H1 (cell line): ENCODE measurements at regions not wholly inside any gene's neighbourhood (a gene's known extent, or its start where the extent isn't known, plus 50 kb on each side); places are given as distances from the start of the nearest gene placed in this dataset.

Source experiments
- CTCF ChIA-PET: fragments of 300-600 bp; sonication (Branson Sonifier 250); formaldehyde crosslinking; loops from one replicate; lab custom pipeline; 2021; ENCODE audit not compliant: partially characterized antibody; lab: Charles Lee
- POLR2A ChIA-PET: fragments of 300-600 bp; sonication (Branson Sonifier 250); formaldehyde crosslinking; loops from one replicate; lab custom pipeline; 2021; ENCODE audit warnings: inconsistent platforms; ENCODE audit not compliant: partially characterized antibody; lab: Charles Lee
- DNase-seq, 2 experiments: peaks; one replicate each; pipeline versions ENCODE4 v3.0.0 to v3.0.0-alpha.2; 2010 to 2022; ENCODE audit warnings: low spot score in 2 of 2, low read depth in 1 of 2, mixed read lengths in 1 of 2
- FAIRE-seq: peaks from 2 replicates; lab custom pipeline; 2011; peaks lifted over from hg19 to GRCh38; lab: Jason Lieb, UNC
- H2AFZ ChIP-seq: 2 replicates; pipeline ENCODE4 v1.8.1; 2012; ENCODE audit warnings: low read length, inconsistent platforms
- H2AK5ac ChIP-seq: 2 replicates; pipeline ENCODE4 v1.6.1; 2013; ENCODE audit warnings: low read depth, low read length
- H2BK120ac ChIP-seq: replicated peaks from 2 replicates; pipeline ENCODE3; 2013; ENCODE audit warnings: low read depth, low read length, inconsistent platforms
- H2BK12ac ChIP-seq: 2 replicates; pipeline ENCODE4 v1.6.1; 2013; ENCODE audit warnings: low read depth, low read length
- H2BK15ac ChIP-seq: 2 replicates; pipeline ENCODE4 v1.6.1; 2013; ENCODE audit warnings: low read length
- H2BK20ac ChIP-seq: 2 replicates; pipeline ENCODE4 v1.6.1; 2013; ENCODE audit warnings: low read length
- H2BK5ac ChIP-seq: 2 replicates; pipeline ENCODE4 v1.6.1; 2013; ENCODE audit warnings: low read depth, low read length
- H3K14ac ChIP-seq: 2 replicates; pipeline ENCODE4 v1.6.1; 2013; ENCODE audit warnings: inconsistent platforms; ENCODE audit not compliant: insufficient read length
- H3K18ac ChIP-seq: 2 replicates; pipeline ENCODE4 v1.6.1; 2013; ENCODE audit warnings: low read length; ENCODE audit errors: extremely low read depth
- H3K23ac ChIP-seq: 2 replicates; pipeline ENCODE4 v1.6.1; 2013; ENCODE audit warnings: inconsistent platforms; ENCODE audit not compliant: insufficient read length
- H3K23me2 ChIP-seq: 2 replicates; pipeline ENCODE4 v1.6.1; 2013; ENCODE audit warnings: low read depth, low read length
- H3K27ac ChIP-seq: 2 replicates; pipeline ENCODE4 v1.6.1; 2011; ENCODE audit warnings: low read depth, low read length, inconsistent platforms
- H3K27me3 ChIP-seq, 4 experiments: replicated peaks in 1 of 4; 1 replicate in 1 of 4; 2 replicates in 3 of 4; pipeline versions ENCODE4 v1.6.1 to v1.8.1; 2011 to 2013; ENCODE audit warnings: low read length in 3 of 4, mild to moderate bottlenecking in 3 of 4, inconsistent platforms in 2 of 4, mixed read lengths in 2 of 4, moderate library complexity in 1 of 4; ENCODE audit not compliant: control insufficient read depth in 3 of 4, insufficient read depth in 3 of 4; ENCODE audit errors: extremely low read depth in 1 of 4
- H3K36me3 ChIP-seq, 4 experiments: 2 replicates each; pipeline versions ENCODE4 v1.6.1 to v1.8.1; 2011 to 2013; ENCODE audit warnings: mild to moderate bottlenecking in 4 of 4, low read length in 3 of 4, moderate library complexity in 2 of 4, control low read depth in 1 of 4, inconsistent platforms in 1 of 4; ENCODE audit not compliant: insufficient read depth in 4 of 4, control insufficient read depth in 2 of 4
- H3K4ac ChIP-seq: replicated peaks from 2 replicates; pipeline ENCODE3; 2013; ENCODE audit warnings: low read length, low read depth, mixed read lengths, inconsistent platforms; ENCODE audit not compliant: insufficient read length
- H3K4me1 ChIP-seq, 4 experiments: replicated peaks in 1 of 4; 1 replicate in 1 of 4; 2 replicates in 3 of 4; pipeline versions ENCODE4 v1.6.1 to v1.8.1; 2011 to 2013; ENCODE audit warnings: low read length in 3 of 4, inconsistent platforms in 2 of 4, mixed read lengths in 1 of 4; ENCODE audit not compliant: insufficient read depth in 4 of 4, control insufficient read depth in 3 of 4
- H3K4me2 ChIP-seq, 2 experiments: 2 replicates each; pipeline versions ENCODE4 v1.6.1 to v1.8.1; 2011 to 2013; ENCODE audit warnings: low read depth in 2 of 2, low read length in 2 of 2, control low read depth in 1 of 2, inconsistent platforms in 1 of 2, mild to moderate bottlenecking in 1 of 2; ENCODE audit not compliant: insufficient read depth in 1 of 2
- H3K4me3 ChIP-seq, 4 experiments: fragments of 200-600, 300-600 bp in 1 of 4; sonication (generic), shearing (Covaris generic), sonication (Bioruptor Twin) in 1 of 4; 2 replicates each; pipeline versions ENCODE4 v1.5.1 to v1.8.1; 2011 to 2016; ENCODE audit warnings: low read length in 4 of 4, low read depth in 3 of 4, control low read depth in 2 of 4, inconsistent platforms in 2 of 4, mild to moderate bottlenecking in 2 of 4, mixed read lengths in 1 of 4, moderate library complexity in 1 of 4; ENCODE audit not compliant: insufficient read depth in 2 of 4; ENCODE audit errors: extremely low read depth in 1 of 4
- H3K56ac ChIP-seq: replicated peaks from 2 replicates; pipeline ENCODE3; 2013; ENCODE audit warnings: low read depth, mild to moderate bottlenecking, mixed read lengths, low read length, inconsistent platforms; ENCODE audit not compliant: insufficient read length
- H3K79me1 ChIP-seq: 2 replicates; pipeline ENCODE4 v1.6.1; 2013; ENCODE audit warnings: low read depth, low read length, control low read depth
- H3K79me2 ChIP-seq, 2 experiments: 2 replicates each; pipeline versions ENCODE4 v1.6.1 to v1.8.1; 2012 to 2013; ENCODE audit warnings: low read length in 2 of 2, mild to moderate bottlenecking in 2 of 2, inconsistent platforms in 1 of 2; ENCODE audit not compliant: insufficient read depth in 2 of 2, control insufficient read depth in 1 of 2
- H3K9ac ChIP-seq, 4 experiments: replicated peaks in 1 of 4; 1 replicate in 1 of 4; 2 replicates in 3 of 4; pipeline versions ENCODE4 v1.6.1 to v1.8.1; 2011 to 2013; ENCODE audit warnings: low read depth in 3 of 4, low read length in 3 of 4, control low read depth in 2 of 4, mild to moderate bottlenecking in 2 of 4, moderate library complexity in 2 of 4, inconsistent platforms in 1 of 4; ENCODE audit errors: extremely low read depth in 1 of 4
- H3K9me3 ChIP-seq, 2 experiments: 2 replicates each; pipeline versions ENCODE4 v1.6.1 to v1.8.1; 2012 to 2013; ENCODE audit warnings: mild to moderate bottlenecking in 2 of 2, moderate library complexity in 2 of 2, control low read depth in 1 of 2, inconsistent platforms in 1 of 2, low read depth in 1 of 2, low read length in 1 of 2, mixed read lengths in 1 of 2; ENCODE audit not compliant: insufficient read depth in 2 of 2
- H4K20me1 ChIP-seq, 2 experiments: replicated peaks in 1 of 2; 2 replicates each; pipeline versions ENCODE3 to v1.8.1; 2011 to 2013; ENCODE audit warnings: inconsistent platforms in 2 of 2, low read length in 2 of 2, mild to moderate bottlenecking in 1 of 2; ENCODE audit not compliant: insufficient read depth in 2 of 2, control insufficient read depth in 1 of 2
- H4K5ac ChIP-seq: 2 replicates; pipeline ENCODE4 v1.6.1; 2013; ENCODE audit warnings: low read length, low read depth, mixed read lengths, inconsistent platforms; ENCODE audit not compliant: insufficient read length
- H4K8ac ChIP-seq: 2 replicates; pipeline ENCODE4 v1.8.0; 2013; ENCODE audit warnings: mild to moderate bottlenecking, moderate library complexity, low read length, inconsistent platforms; ENCODE audit not compliant: insufficient read depth; ENCODE audit errors: extremely low read depth
- H4K91ac ChIP-seq: replicated peaks from 2 replicates; pipeline ENCODE3; 2013; ENCODE audit warnings: low read length, mixed read lengths, inconsistent platforms; ENCODE audit not compliant: insufficient read length
- BACH1 ChIP-seq: IDR thresholded peaks from 2 replicates; pipeline ENCODE4 v1.6.1; 2012; ENCODE audit warnings: low read length, improper control_type of control experiment
- CBX5 ChIP-seq: fragments of 300-800, 300-1000 bp; sonication (generic); IDR thresholded peaks from 2 replicates; pipeline ENCODE4 v1.7.1; 2016; ENCODE audit warnings: antibody characterized with exemption, low read length, low read depth
- KDM1A ChIP-seq: fragments of 200-600, 300-600 bp; sonication (generic); IDR thresholded peaks from 2 replicates; pipeline ENCODE4 v1.7.1; 2016; ENCODE audit warnings: mild to moderate bottlenecking, low read length, borderline replicate concordance
- TAF7 ChIP-seq: optimal IDR thresholded peaks from 2 replicates; pipeline ENCODE3; 2011; ENCODE audit warnings: low read depth, mild to moderate bottlenecking, inconsistent platforms, low read length, moderate library complexity, borderline replicate concordance
- WGBS, 2 experiments: shearing (Covaris generic) in 1 of 2; methylation state at CpG; one replicate each; pipeline versions ENCODE4 v1.1.6 to v1.1.7; 2013 to 2015; ENCODE audit warnings: low lambda C conversion rate in 2 of 2, mixed read lengths in 2 of 2, inconsistent platforms in 1 of 2, low coverage in 1 of 2, missing lambda C conversion rate in 1 of 2; ENCODE audit not compliant: insufficient replicate concordance in 2 of 2, insufficient coverage in 1 of 2, insufficient read length in 1 of 2; ENCODE audit errors: extremely low coverage in 1 of 2, missing lambda C conversion rate in 1 of 2; 5-methylcytosine and 5-hydroxymethylcytosine counted together

GRCh38 chr2:23270810-23271209, 114.2 kb upstream of the KLHL29 start:
- Histone ChIP-seq H3K27ac (no peak overlapping the region), H3K56ac (no peak overlapping the region), H3K36me3 (no peaks in the 10 kb centered on the region), H3K79me1 (no peaks in the 10 kb centered on the region), H2BK5ac (no peak overlapping the region), H3K23ac (no peak overlapping the region), H3K14ac (no peak overlapping the region), H3K23me2 (no peaks in the 10 kb centered on the region), H2AK5ac (no peak overlapping the region), H2AFZ (no peak overlapping the region), H3K4me1 (no peaks in the 10 kb centered on the region), H2BK12ac (no peak overlapping the region), H4K5ac (no peak overlapping the region), H2BK120ac (no peak overlapping the region), H3K4ac (no peak overlapping the region), H4K8ac (no peak overlapping the region), H3K9ac (no peak overlapping the region), H3K9me3 (no peaks in the 10 kb centered on the region), H3K27me3 (no peaks in the 10 kb centered on the region), H3K4me3 (no peak overlapping the region), H3K4me2 (no peak overlapping the region), H3K18ac (no peak overlapping the region), H4K91ac (no peak overlapping the region), H3K79me2 (no peaks in the 10 kb centered on the region), H2BK20ac (no peak overlapping the region), H2BK15ac (no peak overlapping the region), H4K20me1 (no peaks in the 10 kb centered on the region)
- ChIA-PET POLR2A (no interaction called here), CTCF (no interaction called here)
- FAIRE-seq (no peak), DNase-seq (no peak)
- 79% methylated on average over 1 of the region's 1 CpG; no CpG with 5 or more reads in 1 of the 2 experiments for WGBS, 2 experiments
- TF ChIP-seq TAF7 (no peak), CBX5 (no peak), KDM1A (no peak), BACH1 (no peak)
